ENCODE measurements at regions not wholly inside any gene's neighbourhood (a gene's known extent, or its start where the extent isn't known, plus 50 kb on each side); places are given as distances from the start of the nearest gene placed in this dataset.

GRCh38 chr2:188902901-188903491, 71.2 kb upstream of the COL3A1 start:
- CTCF ChIA-PET = no interaction called here
- no peaks in the 10 kb centered on the region for H3K27me3 ChIP-seq (ENCODE audit: control insufficient read depth, insufficient read depth, low read length)
- peak; percentile 27 for DNase-seq (ENCODE audit: low read depth)
- TF ChIP-seq, protein P1, sequence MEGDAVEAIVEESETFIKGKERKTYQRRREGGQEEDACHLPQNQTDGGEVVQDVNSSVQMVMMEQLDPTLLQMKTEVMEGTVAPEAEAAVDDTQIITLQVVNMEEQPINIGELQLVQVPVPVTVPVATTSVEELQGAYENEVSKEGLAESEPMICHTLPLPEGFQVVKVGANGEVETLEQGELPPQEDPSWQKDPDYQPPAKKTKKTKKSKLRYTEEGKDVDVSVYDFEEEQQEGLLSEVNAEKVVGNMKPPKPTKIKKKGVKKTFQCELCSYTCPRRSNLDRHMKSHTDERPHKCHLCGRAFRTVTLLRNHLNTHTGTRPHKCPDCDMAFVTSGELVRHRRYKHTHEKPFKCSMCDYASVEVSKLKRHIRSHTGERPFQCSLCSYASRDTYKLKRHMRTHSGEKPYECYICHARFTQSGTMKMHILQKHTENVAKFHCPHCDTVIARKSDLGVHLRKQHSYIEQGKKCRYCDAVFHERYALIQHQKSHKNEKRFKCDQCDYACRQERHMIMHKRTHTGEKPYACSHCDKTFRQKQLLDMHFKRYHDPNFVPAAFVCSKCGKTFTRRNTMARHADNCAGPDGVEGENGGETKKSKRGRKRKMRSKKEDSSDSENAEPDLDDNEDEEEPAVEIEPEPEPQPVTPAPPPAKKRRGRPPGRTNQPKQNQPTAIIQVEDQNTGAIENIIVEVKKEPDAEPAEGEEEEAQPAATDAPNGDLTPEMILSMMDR (IDR thresholded peaks at IDR 0.05; ENCODE audit: insufficient read depth, low read depth, low read length) = no peak
- H3K4me3 ChIP-seq (ENCODE audit: low read depth, low read length) = no peak overlapping the region
- POLR2A ChIA-PET = no interaction called here
- H3K36me3 ChIP-seq (ENCODE audit: control insufficient read depth, insufficient read depth, low read length) = no peaks in the 10 kb centered on the region

DNA sequence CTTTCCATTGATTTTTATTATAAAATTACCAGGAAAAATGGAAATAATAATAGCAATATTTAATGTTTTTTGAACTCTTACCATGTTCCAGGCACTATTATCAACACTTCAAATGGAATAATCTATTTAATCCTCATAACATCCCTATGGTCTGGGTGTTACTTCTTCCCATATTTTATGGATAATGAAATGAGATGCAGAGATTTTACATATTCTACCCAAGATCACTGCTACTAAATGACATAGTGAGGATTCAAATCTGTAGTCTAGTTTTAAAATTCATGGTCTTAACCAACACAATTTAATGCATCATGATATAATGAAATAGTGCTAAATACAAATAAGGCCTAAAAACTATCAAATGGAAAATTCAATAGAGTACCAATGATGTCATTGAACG, 70.4 kb upstream of the COL3A1 start:
- H3K4me3 ChIP-seq (ENCODE audit: low read depth, low read length) = no peak overlapping the region
- H3K27me3 ChIP-seq (ENCODE audit: control insufficient read depth, insufficient read depth, low read length) = no peaks in the 10 kb centered on the region
- DNase-seq (ENCODE audit: low read depth) = no peak
- no peaks in the 10 kb centered on the region for H3K36me3 ChIP-seq (ENCODE audit: control insufficient read depth, insufficient read depth, low read length)
- CTCF ChIA-PET = no interaction called here
- POLR2A ChIA-PET = no interaction called here
- TF ChIP-seq, protein P1 (IDR thresholded peaks at IDR 0.05; ENCODE audit: insufficient read depth, low read depth, low read length) = no peak

DNA sequence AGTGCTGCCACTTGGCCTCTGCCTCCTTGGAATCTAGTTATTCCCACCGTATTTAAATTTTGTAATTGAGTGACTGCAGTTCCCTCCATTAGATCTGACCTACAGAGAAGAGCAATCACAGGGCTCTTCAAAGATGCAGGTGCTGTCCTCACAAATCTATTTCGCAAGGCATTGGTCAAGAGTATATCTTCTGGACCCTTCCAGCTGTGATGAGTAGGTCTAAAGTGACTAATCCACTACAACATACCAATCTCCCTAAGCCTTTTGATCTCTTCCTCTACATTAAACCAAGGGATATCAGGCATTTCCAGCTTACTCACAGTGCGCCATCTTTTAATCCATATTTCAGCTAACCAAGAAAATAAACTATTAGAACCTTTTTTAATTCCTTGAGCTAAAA, 65.1 kb upstream of the COL3A1 start:
- Histone ChIP-seq H3K36me3 (ENCODE audit: control insufficient read depth, insufficient read depth, low read length) (no peaks in the 10 kb centered on the region), H3K27me3 (ENCODE audit: control insufficient read depth, insufficient read depth, low read length) (no peaks in the 10 kb centered on the region), H3K4me3 (ENCODE audit: low read depth, low read length) (no peak overlapping the region)
- DNase-seq (ENCODE audit: low read depth) = no peak
- TF ChIP-seq, protein P1 (IDR thresholded peaks at IDR 0.05; ENCODE audit: insufficient read depth, low read depth, low read length) = no peak
- ChIA-PET CTCF (no interaction called here), POLR2A (no interaction called here)

- Histone ChIP-seq H3K4me3 (ENCODE audit: low read depth, low read length) (no peak overlapping the region), H3K27me3 (ENCODE audit: control insufficient read depth, insufficient read depth, low read length) (no peaks in the 10 kb centered on the region), H3K36me3 (ENCODE audit: control insufficient read depth, insufficient read depth, low read length) (no peaks in the 10 kb centered on the region)
- TF ChIP-seq, protein P1 (IDR thresholded peaks at IDR 0.05; ENCODE audit: insufficient read depth, low read depth, low read length) = no peak
- no peak for DNase-seq (ENCODE audit: low read depth)
- ChIA-PET CTCF (interaction anchor here (1.1 to 1.7 kb wide), 3 partner anchors 9 to 49 kb away, joined by 3 to 4 read pairs (median 3); no protein-coding TSS in a partner anchor), POLR2A (no interaction called here)
Measured at GRCh38 chr2:188916736-188917135, 57.4 kb upstream of the COL3A1 start.

- no peak overlapping the region for H3K4me3 ChIP-seq (ENCODE audit: low read depth, low read length)
- TF ChIP-seq, protein P1 (IDR thresholded peaks at IDR 0.05; ENCODE audit: insufficient read depth, low read depth, low read length) = no peak
- ChIA-PET CTCF (interaction anchor here (0.7 to 1.7 kb wide), 3 partner anchors 10 to 48 kb away, joined by 3 to 4 read pairs (median 3); no protein-coding TSS in a partner anchor), POLR2A (no interaction called here)
- no peak for DNase-seq (ENCODE audit: low read depth)
- no peaks in the 10 kb centered on the region for H3K36me3 ChIP-seq (ENCODE audit: control insufficient read depth, insufficient read depth, low read length)
- H3K27me3 ChIP-seq (ENCODE audit: control insufficient read depth, insufficient read depth, low read length) = no peaks in the 10 kb centered on the region
Measured at GRCh38 chr2:188917632-188918031, 56.5 kb upstream of the COL3A1 start.

All from BJ (cell line).